H9 (cell line): ENCODE measurements at regions not wholly inside any gene's neighbourhood (a gene's known extent, or its start where the extent isn't known, plus 50 kb on each side); places are given as distances from the start of the nearest gene placed in this dataset.

Experiments
- DNase-seq: peaks from one replicate; pipeline ENCODE4 v3.0.0-alpha.2; 2017
- H2AFZ ChIP-seq: one replicate; pipeline ENCODE4 v1.6.1; 2013; ENCODE audit warnings: mild to moderate bottlenecking, low read length, control low read depth, moderate library complexity
- H2AK5ac ChIP-seq: 2 replicates; pipeline ENCODE4 v1.6.1; 2013; ENCODE audit warnings: low read length, control low read depth, mixed read lengths; ENCODE audit not compliant: insufficient read length
- H2BK120ac ChIP-seq: one replicate; pipeline ENCODE4 v1.6.1; 2013; ENCODE audit warnings: low read depth, mild to moderate bottlenecking, low read length, control low read depth, inconsistent platforms; ENCODE audit not compliant: poor library complexity, severe bottlenecking
- H2BK12ac ChIP-seq: 2 replicates; pipeline ENCODE4 v1.6.1; 2013; ENCODE audit warnings: low read length, control low read depth, mixed read lengths, low read depth; ENCODE audit not compliant: insufficient read length
- H2BK15ac ChIP-seq: 2 replicates; pipeline ENCODE4 v1.6.1; 2013; ENCODE audit warnings: low read depth, low read length, control low read depth
- H2BK20ac ChIP-seq: one replicate; pipeline ENCODE4 v1.6.1; 2013; ENCODE audit warnings: low read depth, mild to moderate bottlenecking, low read length, control low read depth, inconsistent platforms; ENCODE audit not compliant: poor library complexity, severe bottlenecking
- H2BK5ac ChIP-seq: 2 replicates; pipeline ENCODE4 v1.6.1; 2013; ENCODE audit warnings: low read length, control low read depth, mixed read lengths; ENCODE audit not compliant: insufficient read length
- H3K14ac ChIP-seq: 2 replicates; pipeline ENCODE4 v1.6.1; 2013; ENCODE audit warnings: low read length, control low read depth; ENCODE audit not compliant: insufficient read depth
- H3K18ac ChIP-seq: 2 replicates; pipeline ENCODE4 v1.6.1; 2013; ENCODE audit warnings: low read depth, mild to moderate bottlenecking, mixed read lengths, low read length, control low read depth; ENCODE audit not compliant: insufficient read length
- H3K23ac ChIP-seq: 2 replicates; pipeline ENCODE4 v1.6.1; 2013; ENCODE audit warnings: low read length, control low read depth, mixed read lengths, low read depth; ENCODE audit not compliant: insufficient read length
- H3K23me2 ChIP-seq: 2 replicates; pipeline ENCODE4 v1.6.1; 2013; ENCODE audit warnings: low read depth, mild to moderate bottlenecking, mixed read lengths, low read length, control low read depth; ENCODE audit not compliant: insufficient read length, poor library complexity, severe bottlenecking
- H3K27ac ChIP-seq: 2 replicates; pipeline ENCODE4 v1.5.1; 2013; ENCODE audit warnings: low read length, control low read depth, mixed read lengths, low read depth; ENCODE audit not compliant: insufficient read length
- H3K27me3 ChIP-seq: 2 replicates; pipeline ENCODE4 v1.6.1; 2013; ENCODE audit warnings: low read length, control low read depth, inconsistent platforms; ENCODE audit not compliant: insufficient read depth
- H3K4ac ChIP-seq: 2 replicates; pipeline ENCODE4 v1.6.1; 2013; ENCODE audit warnings: low read depth, mild to moderate bottlenecking, control low read depth, inconsistent platforms, low read length, moderate library complexity
- H3K4me1 ChIP-seq: 2 replicates; pipeline ENCODE4 v1.6.1; 2013; ENCODE audit warnings: low read length, control low read depth, inconsistent platforms; ENCODE audit not compliant: insufficient read depth
- H3K4me2 ChIP-seq: 2 replicates; pipeline ENCODE4 v1.6.1; 2013; ENCODE audit warnings: low read length, control low read depth, mixed read lengths; ENCODE audit not compliant: insufficient read length, insufficient read depth
- H3K56ac ChIP-seq: 2 replicates; pipeline ENCODE4 v1.6.1; 2013; ENCODE audit warnings: low read depth, mild to moderate bottlenecking, mixed read lengths, low read length, control low read depth; ENCODE audit not compliant: insufficient read length
- H3K79me1 ChIP-seq: 2 replicates; pipeline ENCODE4 v1.6.1; 2013; ENCODE audit warnings: low read depth, mild to moderate bottlenecking, moderate library complexity, low read length, control low read depth, inconsistent platforms; ENCODE audit not compliant: insufficient read depth, poor library complexity, severe bottlenecking
- H3K79me2 ChIP-seq: 2 replicates; pipeline ENCODE4 v1.6.1; 2013; ENCODE audit warnings: low read length, control low read depth, inconsistent platforms; ENCODE audit not compliant: insufficient read depth
- H3K9ac ChIP-seq: 2 replicates; pipeline ENCODE4 v1.6.1; 2013; ENCODE audit warnings: low read length, control low read depth, mixed read lengths; ENCODE audit not compliant: insufficient read length; ENCODE audit errors: extremely low read depth
- H3K9me3 ChIP-seq: one replicate; pipeline ENCODE4 v1.6.1; 2013; ENCODE audit warnings: low read depth, low read length, inconsistent platforms; ENCODE audit not compliant: control insufficient read depth
- H3T11ph ChIP-seq: one replicate; pipeline ENCODE4 v1.6.1; 2013; ENCODE audit warnings: mild to moderate bottlenecking, low read length, control low read depth, inconsistent platforms
- H4K20me1 ChIP-seq: one replicate; pipeline ENCODE4 v1.6.1; 2013; ENCODE audit not compliant: control insufficient read depth, insufficient read length, insufficient read depth
- H4K5ac ChIP-seq: 2 replicates; pipeline ENCODE4 v1.6.1; 2013; ENCODE audit warnings: low read depth, mild to moderate bottlenecking, mixed read lengths, low read length, control low read depth; ENCODE audit not compliant: insufficient read length
- H4K8ac ChIP-seq: replicated peaks from 2 replicates; pipeline ENCODE4 v1.6.1; 2013; ENCODE audit warnings: low read length, control low read depth, mixed read lengths, low read depth; ENCODE audit not compliant: insufficient read length
- H4K91ac ChIP-seq: 2 replicates; pipeline ENCODE4 v1.6.1; 2013; ENCODE audit warnings: low read depth, mild to moderate bottlenecking, moderate library complexity, mixed read lengths, low read length, control low read depth; ENCODE audit not compliant: insufficient read length
- H3K27ac Mint-ChIP-seq, 3 experiments: 2 replicates in 2 of 3; 3 replicates in 1 of 3; pipeline ENCODE4 v1.8.0; 2020 to 2021; ENCODE audit warnings: mixed read lengths in 3 of 3, mild to moderate bottlenecking in 1 of 3, moderate library complexity in 1 of 3
- H3K27me3 Mint-ChIP-seq: 2 replicates; pipeline ENCODE4 v1.8.0; 2021; ENCODE audit warnings: low read depth, mild to moderate bottlenecking, moderate library complexity, mixed read lengths
- H3K36me3 Mint-ChIP-seq, 3 experiments: 2 replicates in 2 of 3; 3 replicates in 1 of 3; pipeline ENCODE4 v1.8.0; 2020 to 2021; ENCODE audit warnings: low read depth in 3 of 3, mixed read lengths in 3 of 3; ENCODE audit not compliant: insufficient read depth in 1 of 3
- H3K4me1 Mint-ChIP-seq, 2 experiments: 2 replicates each; pipeline ENCODE4 v1.8.0; 2020; ENCODE audit warnings: mixed read lengths in 2 of 2
- H3K4me3 Mint-ChIP-seq, 2 experiments: 2 replicates in 1 of 2; 3 replicates in 1 of 2; pipeline ENCODE4 v1.8.0; 2020 to 2021; ENCODE audit warnings: mild to moderate bottlenecking in 2 of 2, mixed read lengths in 2 of 2, moderate library complexity in 1 of 2
- H3K9me3 Mint-ChIP-seq, 2 experiments: 2 replicates in 1 of 2; 3 replicates in 1 of 2; pipeline ENCODE4 v1.8.0; 2020; ENCODE audit warnings: mild to moderate bottlenecking in 2 of 2, mixed read lengths in 2 of 2, moderate library complexity in 1 of 2
- CTCF ChIP-seq: fragments of 200-600 bp; sonication (generic); conservative IDR thresholded peaks from 3 replicates; pipeline ENCODE4 v1.8.0; 2021; ENCODE audit warnings: antibody characterized with exemption, mild to moderate bottlenecking
- WGBS: extraction: QIAGEN DNeasy Blood & Tissue Kit; methylation state at CpG from one replicate; pipeline ENCODE4 v1.1.7; 2013; ENCODE audit warnings: missing lambda C conversion rate, low lambda C conversion rate, mixed read lengths; ENCODE audit not compliant: insufficient read length; ENCODE audit errors: extremely low coverage; 5-methylcytosine and 5-hydroxymethylcytosine counted together

- Mint-ChIP-seq H3K4me1 (peaks cover 0 to 4% of the 10 kb centered on the region in 2 experiments; a peak in 1 of 4 replicates), H3K36me3 (no peaks in the 10 kb centered on the region), H3K4me3 (no peak overlapping the region), H3K27ac (no peak overlapping the region), H3K9me3 (peaks cover 0 to 3% of the 10 kb centered on the region in 2 experiments; a peak in 1 of 5 replicates), H3K27me3 (no peaks in the 10 kb centered on the region)
- Histone ChIP-seq H2AK5ac (no peak overlapping the region), H3K79me1 (no peaks in the 10 kb centered on the region), H4K91ac (no peak overlapping the region), H3K4ac (no peak overlapping the region), H4K8ac (no peak overlapping the region), H2BK12ac (no peak overlapping the region), H3K27me3 (no peaks in the 10 kb centered on the region), H3K18ac (no peak overlapping the region), H3K23ac (no peak overlapping the region), H4K5ac (no peak overlapping the region), H3K9ac (no peak overlapping the region), H2BK15ac (no peak overlapping the region), H2BK20ac (no peak overlapping the region), H3K4me2 (no peak overlapping the region), H3K4me1 (no peaks in the 10 kb centered on the region; the same call in 1 of the 2 replicates), H3K79me2 (no peaks in the 10 kb centered on the region), H3K23me2 (no peaks in the 10 kb centered on the region), H2AFZ (no peak overlapping the region), H3K14ac (no peak overlapping the region), H3T11ph (no peak overlapping the region), H3K56ac (no peak overlapping the region), H3K27ac (no peak overlapping the region), H3K9me3 (no peaks in the 10 kb centered on the region), H2BK5ac (no peak overlapping the region), H2BK120ac (no peak overlapping the region), H4K20me1 (peaks cover 3% of the 10 kb centered on the region)
- WGBS: no CpG with 5 or more reads among the region's 9 CpGs
- TF ChIP-seq CTCF: no peak
- DNase-seq: no peak
These were observed 1256.6 kb upstream of the B3GALT2 start for GRCh38 chr1:194442901-194443575.
